GM13977 (cell line): ENCODE measurements at regions not wholly inside any gene's neighbourhood (a gene's known extent, or its start where the extent isn't known, plus 50 kb on each side); places are given as distances from the start of the nearest gene placed in this dataset.

ENCODE experiments used
- DNase-seq: peaks from one replicate; pipeline ENCODE4 v3.0.0; 2012; ENCODE audit warnings: low spot score
- CTCF ChIP-seq: IDR thresholded peaks from 2 replicates; pipeline ENCODE4 v1.5.1; 2012; ENCODE audit warnings: mild to moderate bottlenecking, control low read depth; ENCODE audit not compliant: insufficient read depth; ENCODE audit errors: extremely low read depth, missing control alignments
- in situ Hi-C: fragments of 300-500 bp; cut with MboI; formaldehyde crosslinking; loops from one replicate; pipeline ENCODE4 v1.12.0; 2022; ENCODE audit warnings: low sequenced_read_pairs, low pct_unique_long_range_greater_than_20kb, mixed read lengths, inconsistent platforms; ENCODE audit not compliant: unreplicated experiment

GRCh38 chrY:8553614-8554013, 783.6 kb upstream of the TSPY4 start:
- TF ChIP-seq CTCF: no peak
- DNase-seq: no peak
- in situ Hi-C loops: no loop called here

- in situ Hi-C loops: no loop called here
- TF ChIP-seq CTCF: no peak
- DNase-seq: no peak
Observed at GRCh38 chrY:8561385-8561784, 775.9 kb upstream of the TSPY4 start.

GRCh38 chrY:8562456-8563090, 774.7 kb upstream of the TSPY4 start:
- TF ChIP-seq CTCF: no peak
- DNase-seq: no peak
- in situ Hi-C loops: no loop called here

- no peak for DNase-seq
- no peak for TF ChIP-seq CTCF
- in situ Hi-C loops: no loop called here
Observed at GRCh38 chrY:8564421-8564820, 772.8 kb upstream of the TSPY4 start.

- in situ Hi-C loops: no loop called here
- no peak for DNase-seq
- no peak for TF ChIP-seq CTCF
Observed at GRCh38 chrY:8566198-8566597, 771.1 kb upstream of the TSPY4 start.

GRCh38 chrY:8570384-8570783, 766.9 kb upstream of the TSPY4 start:
- TF ChIP-seq CTCF: no peak
- in situ Hi-C loops: no loop called here
- DNase-seq: no peak

- in situ Hi-C loops: no loop called here
- no peak for TF ChIP-seq CTCF
- no peak for DNase-seq
Observed at GRCh38 chrY:8572916-8573315, 764.3 kb upstream of the TSPY4 start.
